Mesenchymal stem cell (in vitro differentiated cells and primary cell): ENCODE measurements at regions not wholly inside any gene's neighbourhood (a gene's known extent, or its start where the extent isn't known, plus 50 kb on each side); places are given as distances from the start of the nearest gene placed in this dataset.

Experiments used
- DNase-seq: peaks from one replicate; pipeline ENCODE4 v3.0.0-alpha.2; 2013
- H2AFZ ChIP-seq: one replicate; pipeline ENCODE4 v1.6.1; 2013; ENCODE audit warnings: low read depth, mild to moderate bottlenecking, control low read depth, inconsistent platforms, low read length, moderate library complexity
- H2AK5ac ChIP-seq: 2 replicates; pipeline ENCODE4 v1.6.1; 2013; ENCODE audit warnings: low read length, moderate library complexity, mild to moderate bottlenecking, inconsistent platforms; ENCODE audit not compliant: severe bottlenecking
- H2BK120ac ChIP-seq: one replicate; pipeline ENCODE4 v1.6.1; 2013; ENCODE audit warnings: low read depth, mild to moderate bottlenecking, inconsistent platforms, low read length, moderate library complexity
- H2BK12ac ChIP-seq, 2 experiments: one replicate each; pipeline ENCODE4 v1.6.1; 2013; ENCODE audit warnings: inconsistent platforms in 2 of 2, low read length in 2 of 2, mild to moderate bottlenecking in 2 of 2, moderate library complexity in 2 of 2, control low read depth in 1 of 2
- H2BK15ac ChIP-seq: one replicate; pipeline ENCODE4 v1.6.1; 2013; ENCODE audit warnings: mild to moderate bottlenecking, low read depth, inconsistent platforms; ENCODE audit not compliant: poor library complexity, severe bottlenecking
- H2BK5ac ChIP-seq: 2 replicates; pipeline ENCODE4 v1.6.1; 2013; ENCODE audit warnings: low read depth, mild to moderate bottlenecking, low read length, control low read depth, inconsistent platforms; ENCODE audit not compliant: poor library complexity, severe bottlenecking
- H3K14ac ChIP-seq, 2 experiments: one replicate each; pipeline ENCODE4 v1.6.1; 2013; ENCODE audit warnings: inconsistent platforms in 2 of 2, low read length in 2 of 2, control low read depth in 1 of 2, mild to moderate bottlenecking in 1 of 2, moderate library complexity in 1 of 2
- H3K18ac ChIP-seq, 2 experiments: one replicate each; pipeline ENCODE4 v1.6.1; 2013; ENCODE audit warnings: inconsistent platforms in 2 of 2, low read length in 2 of 2, control low read depth in 1 of 2, low read depth in 1 of 2, mild to moderate bottlenecking in 1 of 2
- H3K23ac ChIP-seq, 2 experiments: one replicate each; pipeline ENCODE4 v1.6.1; 2013; ENCODE audit warnings: inconsistent platforms in 2 of 2, low read length in 2 of 2, mild to moderate bottlenecking in 2 of 2, moderate library complexity in 2 of 2, control low read depth in 1 of 2
- H3K27ac ChIP-seq: 2 replicates; pipeline ENCODE4 v1.5.1; 2013; ENCODE audit warnings: mild to moderate bottlenecking, moderate library complexity, low read length, control low read depth, inconsistent platforms; ENCODE audit not compliant: poor library complexity, severe bottlenecking
- H3K27me3 ChIP-seq, 2 experiments: 2 replicates each; pipeline versions ENCODE4 v1.6.1 to v1.7.0; 2013; ENCODE audit warnings: low read length in 2 of 2, mild to moderate bottlenecking in 2 of 2, moderate library complexity in 2 of 2, control low read depth in 1 of 2, inconsistent platforms in 1 of 2; ENCODE audit not compliant: control insufficient read depth in 1 of 2, insufficient read depth in 1 of 2
- H3K36me3 ChIP-seq, 2 experiments: 2 replicates each; pipeline versions ENCODE4 v1.6.1 to v1.7.0; 2013; ENCODE audit warnings: low read length in 2 of 2, control low read depth in 1 of 2, inconsistent platforms in 1 of 2, low read depth in 1 of 2, mild to moderate bottlenecking in 1 of 2; ENCODE audit not compliant: insufficient read depth in 2 of 2, control insufficient read depth in 1 of 2
- H3K4ac ChIP-seq, 2 experiments: one replicate each; pipeline ENCODE4 v1.6.1; 2013; ENCODE audit warnings: inconsistent platforms in 2 of 2, low read length in 2 of 2, mild to moderate bottlenecking in 2 of 2, moderate library complexity in 2 of 2, control low read depth in 1 of 2, low read depth in 1 of 2
- H3K4me1 ChIP-seq: 2 replicates; pipeline ENCODE4 v1.6.1; 2013; ENCODE audit warnings: low read depth, low read length, control low read depth; ENCODE audit not compliant: control insufficient read depth, insufficient read depth
- H3K4me2 ChIP-seq: 2 replicates; pipeline ENCODE4 v1.6.1; 2013; ENCODE audit warnings: low read length, mild to moderate bottlenecking, inconsistent platforms; ENCODE audit not compliant: poor library complexity, severe bottlenecking
- H3K4me3 ChIP-seq, 2 experiments: 2 replicates each; pipeline versions ENCODE4 v1.5.1 to v1.7.0; 2013; ENCODE audit warnings: low read length in 2 of 2, mild to moderate bottlenecking in 2 of 2, control low read depth in 1 of 2, low read depth in 1 of 2; ENCODE audit not compliant: insufficient read depth in 1 of 2
- H3K79me1 ChIP-seq: replicated peaks from 2 replicates; pipeline ENCODE4 v1.6.1; 2013; ENCODE audit warnings: mild to moderate bottlenecking, control low read depth, low read length, inconsistent platforms; ENCODE audit not compliant: poor library complexity, severe bottlenecking
- H3K9ac ChIP-seq: 2 replicates; pipeline ENCODE4 v1.7.0; 2013; ENCODE audit warnings: mild to moderate bottlenecking, low read length, moderate library complexity
- H3K9me3 ChIP-seq: 2 replicates; pipeline ENCODE4 v1.7.0; 2013; ENCODE audit warnings: mild to moderate bottlenecking, low read length; ENCODE audit not compliant: control insufficient read depth
- H4K8ac ChIP-seq: one replicate; pipeline ENCODE4 v1.6.1; 2013; ENCODE audit warnings: inconsistent platforms, mild to moderate bottlenecking, low read length, moderate library complexity
- H4K91ac ChIP-seq: one replicate; pipeline ENCODE4 v1.6.1; 2013; ENCODE audit warnings: mild to moderate bottlenecking, low read length, inconsistent platforms
- WGBS: methylation state at CpG from one replicate; pipeline ENCODE4 v1.1.7; 2013; ENCODE audit warnings: mixed read lengths; 5-methylcytosine and 5-hydroxymethylcytosine counted together

DNA sequence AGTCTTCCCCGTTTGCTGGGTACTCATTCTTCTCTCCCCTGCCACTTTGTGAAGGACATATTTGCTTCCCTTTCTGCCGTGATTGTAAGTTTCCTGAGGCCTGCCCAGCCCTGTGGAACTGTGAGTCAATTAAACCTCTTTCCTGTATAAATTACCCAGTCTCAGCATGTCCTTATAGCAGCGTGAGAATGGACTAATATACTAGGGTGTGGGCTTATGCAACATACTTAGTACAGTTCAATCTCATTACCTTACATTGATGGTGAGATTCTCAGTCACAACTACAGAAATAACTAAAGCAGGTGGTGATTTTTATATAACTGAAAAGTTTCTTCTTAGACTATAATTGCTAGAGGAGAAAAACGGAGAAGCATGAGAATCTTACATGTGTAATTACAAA is 237.9 kb upstream of the MMADHC start:
- Histone ChIP-seq H2AFZ (no peak overlapping the region), H3K9ac (no peak overlapping the region), H3K4me2 (no peak overlapping the region), H3K4me1 (no peaks in the 10 kb centered on the region), H2BK5ac (no peak overlapping the region), H3K4me3 (no peak overlapping the region), H3K4ac (no peak overlapping the region), H3K23ac (no peak overlapping the region), H3K9me3 (no peaks in the 10 kb centered on the region), H4K91ac (no peak overlapping the region), H3K27ac (no peak overlapping the region), H2AK5ac (no peak overlapping the region), H3K14ac (no peak overlapping the region), H2BK15ac (no peak overlapping the region), H3K79me1 (no peaks in the 10 kb centered on the region), H4K8ac (no peak overlapping the region), H2BK120ac (no peak overlapping the region), H3K36me3 (no peaks in the 10 kb centered on the region), H3K18ac (no peak overlapping the region), H2BK12ac (no peak overlapping the region), H3K27me3 (no peaks in the 10 kb centered on the region)
- 80% methylated on average over 3 of the region's 4 CpGs for WGBS
- DNase-seq = no peak

DNA sequence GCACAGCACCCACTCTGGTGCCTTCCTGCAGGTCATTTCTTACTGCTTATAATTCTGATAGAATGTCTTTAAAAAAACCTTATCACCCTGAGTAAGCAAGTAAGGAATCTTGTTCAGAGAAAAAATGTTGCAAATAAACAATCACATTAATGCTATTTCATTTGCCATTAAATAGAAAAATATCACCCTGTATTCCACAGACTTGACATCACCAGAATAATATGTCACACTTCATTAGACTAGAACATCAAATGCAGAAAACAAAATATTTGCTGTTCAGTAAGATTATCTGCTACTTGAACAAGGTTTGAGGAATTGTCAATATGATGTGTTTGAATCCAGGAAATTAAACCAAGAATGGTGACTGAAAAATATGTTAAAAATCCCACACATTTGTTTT is 236.6 kb upstream of the MMADHC start:
- no peaks in the 10 kb centered on the region for H3K79me1 ChIP-seq
- DNase-seq = no peak

DNA sequence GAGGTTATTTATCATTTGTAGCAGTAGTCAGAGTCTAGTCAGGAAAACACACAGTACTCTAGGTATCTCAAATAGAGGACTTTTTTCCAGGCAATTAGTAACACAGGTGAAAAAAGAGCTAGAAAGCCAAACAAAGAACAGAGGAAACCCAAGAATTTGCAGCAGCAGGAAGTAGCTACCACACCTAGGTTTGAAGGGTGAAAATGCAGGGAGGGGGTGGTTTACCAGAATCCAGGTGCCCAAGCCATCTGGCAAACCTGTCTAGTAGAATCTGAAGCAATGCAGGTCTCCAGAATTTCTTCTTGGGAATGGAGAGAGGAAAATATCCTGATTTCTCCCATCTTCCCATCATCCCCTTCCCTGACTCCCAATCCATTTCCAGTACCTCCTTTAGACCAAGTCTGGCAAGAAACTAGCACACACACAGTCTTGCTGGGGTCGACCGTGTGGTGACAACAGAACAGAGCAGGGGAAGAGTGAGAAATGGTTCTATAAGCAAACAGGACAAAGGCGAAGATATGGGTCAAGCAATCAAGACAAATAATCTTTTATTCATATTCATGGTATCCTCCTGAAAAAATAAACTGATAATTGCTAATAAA is 231.9 kb upstream of the MMADHC start:
- Histone ChIP-seq H3K23ac (no peak overlapping the region), H3K18ac (no peak overlapping the region), H4K8ac (no peak overlapping the region), H2BK120ac (no peak overlapping the region), H3K4me3 (no peak overlapping the region), H3K79me1 (no peaks in the 10 kb centered on the region), H4K91ac (no peak overlapping the region), H2AK5ac (no peak overlapping the region), H2BK12ac (no peak overlapping the region), H3K36me3 (no peaks in the 10 kb centered on the region), H3K27ac (no peak overlapping the region), H3K4me1 (no peaks in the 10 kb centered on the region), H3K9me3 (no peaks in the 10 kb centered on the region), H2BK15ac (no peak overlapping the region), H3K9ac (no peak overlapping the region), H2BK5ac (no peak overlapping the region), H3K4me2 (no peak overlapping the region), H3K27me3 (no peaks in the 10 kb centered on the region), H3K4ac (no peak overlapping the region), H2AFZ (no peak overlapping the region), H3K14ac (no peak overlapping the region)
- no peak for DNase-seq
- WGBS = 86% methylated on average over 2 of the region's 3 CpGs

More for the DNA sequence above, 236.6 kb upstream of the MMADHC start:
- Histone ChIP-seq H2BK12ac (no peak overlapping the region), H2BK5ac (no peak overlapping the region), H3K36me3 (no peaks in the 10 kb centered on the region), H4K8ac (no peak overlapping the region), H3K23ac (no peak overlapping the region), H3K27ac (no peak overlapping the region), H3K9me3 (no peaks in the 10 kb centered on the region), H2BK15ac (no peak overlapping the region), H3K27me3 (no peaks in the 10 kb centered on the region), H3K4me2 (no peak overlapping the region), H3K18ac (no peak overlapping the region), H2BK120ac (no peak overlapping the region), H3K9ac (no peak overlapping the region), H3K4me3 (no peak overlapping the region), H2AK5ac (no peak overlapping the region), H3K4me1 (no peaks in the 10 kb centered on the region), H2AFZ (no peak overlapping the region), H3K4ac (no peak overlapping the region), H4K91ac (no peak overlapping the region), H3K14ac (no peak overlapping the region)

DNA sequence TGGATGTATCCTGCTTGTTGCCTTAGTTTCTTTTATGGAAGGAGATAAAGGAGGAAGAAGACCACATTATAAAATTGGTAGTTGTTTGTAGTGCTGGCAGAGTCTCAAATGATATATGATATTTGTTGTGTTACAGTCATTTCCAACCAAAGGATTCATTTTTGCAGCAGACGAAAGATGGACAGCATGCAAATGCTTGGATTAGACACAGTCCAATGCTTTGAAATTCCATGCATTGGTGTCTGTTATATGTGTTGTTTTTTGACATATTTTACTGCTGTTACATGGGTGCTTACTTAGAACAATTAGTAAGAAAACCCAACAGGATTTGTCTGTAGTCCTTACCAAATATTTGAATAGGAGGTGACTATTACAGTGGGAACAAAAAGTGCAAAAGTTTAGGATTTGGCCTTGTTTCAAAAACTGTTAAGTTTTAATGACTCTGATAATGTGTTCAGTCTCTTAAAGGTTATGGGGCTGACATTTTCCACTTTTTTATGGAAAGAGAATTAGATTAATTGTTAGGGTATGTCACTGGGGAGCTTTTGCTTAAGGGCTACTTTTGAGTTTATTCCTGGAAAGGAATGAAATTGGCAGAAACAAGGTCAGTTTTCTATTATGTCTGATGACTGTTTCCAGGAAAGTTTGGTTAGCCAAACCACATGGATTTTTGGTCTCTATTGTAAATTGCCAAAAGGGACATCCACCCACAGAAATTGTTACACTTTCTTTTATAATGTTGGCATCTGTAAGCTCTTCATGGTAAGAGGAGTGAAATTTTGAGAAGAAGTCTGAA is 229.4 kb upstream of the MMADHC start:
- H3K36me3 ChIP-seq = no peaks in the 10 kb centered on the region
- H3K79me1 ChIP-seq = no peaks in the 10 kb centered on the region
- H2AK5ac ChIP-seq = no peak overlapping the region
- no peaks in the 10 kb centered on the region for H3K27me3 ChIP-seq
- H3K9me3 ChIP-seq = no peaks in the 10 kb centered on the region
- peak overlapping the region; percentile 45 for H3K27ac ChIP-seq
- H4K8ac ChIP-seq = no peak overlapping the region
- no peak overlapping the region for H3K4me3 ChIP-seq
- no peak for DNase-seq
- no peak overlapping the region for H3K23ac ChIP-seq
- no peak overlapping the region for H4K91ac ChIP-seq
- no peak overlapping the region for H2BK120ac ChIP-seq
- H3K4me1 ChIP-seq = no peaks in the 10 kb centered on the region
- H3K14ac ChIP-seq = no peak overlapping the region
- H3K4ac ChIP-seq = no peak overlapping the region
- H3K18ac ChIP-seq = no peak overlapping the region
- WGBS = 100% methylated on average over 1 of the region's 1 CpG
- H2BK5ac ChIP-seq = no peak overlapping the region
- no peak overlapping the region for H2BK12ac ChIP-seq
- H3K9ac ChIP-seq = no peak overlapping the region
- H2AFZ ChIP-seq = no peak overlapping the region
- H2BK15ac ChIP-seq = no peak overlapping the region
- no peak overlapping the region for H3K4me2 ChIP-seq
